D721Med (cell line): ENCODE measurements at regions not wholly inside any gene's neighbourhood (a gene's known extent, or its start where the extent isn't known, plus 50 kb on each side); places are given as distances from the start of the nearest gene placed in this dataset.

ENCODE experiments used
- DNase-seq: peaks from one replicate; pipeline ENCODE4 v3.0.0; 2011; ENCODE audit warnings: low spot score; ENCODE audit not compliant: insufficient read length
- FAIRE-seq: peaks from 2 replicates; lab custom pipeline; 2011; peaks lifted over from hg19 to GRCh38; lab: Jason Lieb, UNC
- TF ChIP-seq, protein P1 (sequence below): IDR thresholded peaks from 2 replicates; pipeline ENCODE4 v1.5.1; 2012; ENCODE audit warnings: mild to moderate bottlenecking, control low read depth; ENCODE audit not compliant: insufficient read depth; ENCODE audit errors: missing control alignments

DNA sequence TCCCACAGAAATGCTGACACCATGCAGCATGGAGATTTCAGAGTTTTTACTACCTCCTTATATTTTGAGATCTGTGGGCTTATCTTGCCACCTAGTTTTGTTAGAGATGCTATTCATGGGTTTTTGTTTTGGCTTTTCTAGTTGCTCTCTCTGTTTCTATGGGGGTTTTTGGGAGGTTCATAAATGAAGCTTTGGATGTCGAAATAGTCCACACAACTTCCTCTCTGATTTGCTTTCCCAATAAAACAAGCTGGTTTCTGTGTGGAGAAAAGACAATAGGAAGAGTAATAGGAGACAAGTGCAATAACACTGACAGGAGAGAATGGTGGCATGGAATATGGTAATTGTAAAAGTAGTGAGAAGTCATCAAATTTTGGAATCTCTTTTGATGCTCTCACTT is 106.8 kb upstream of the GPR149 start:
- DNase-seq (no peak), FAIRE-seq (no peak)
- TF ChIP-seq, protein P1, sequence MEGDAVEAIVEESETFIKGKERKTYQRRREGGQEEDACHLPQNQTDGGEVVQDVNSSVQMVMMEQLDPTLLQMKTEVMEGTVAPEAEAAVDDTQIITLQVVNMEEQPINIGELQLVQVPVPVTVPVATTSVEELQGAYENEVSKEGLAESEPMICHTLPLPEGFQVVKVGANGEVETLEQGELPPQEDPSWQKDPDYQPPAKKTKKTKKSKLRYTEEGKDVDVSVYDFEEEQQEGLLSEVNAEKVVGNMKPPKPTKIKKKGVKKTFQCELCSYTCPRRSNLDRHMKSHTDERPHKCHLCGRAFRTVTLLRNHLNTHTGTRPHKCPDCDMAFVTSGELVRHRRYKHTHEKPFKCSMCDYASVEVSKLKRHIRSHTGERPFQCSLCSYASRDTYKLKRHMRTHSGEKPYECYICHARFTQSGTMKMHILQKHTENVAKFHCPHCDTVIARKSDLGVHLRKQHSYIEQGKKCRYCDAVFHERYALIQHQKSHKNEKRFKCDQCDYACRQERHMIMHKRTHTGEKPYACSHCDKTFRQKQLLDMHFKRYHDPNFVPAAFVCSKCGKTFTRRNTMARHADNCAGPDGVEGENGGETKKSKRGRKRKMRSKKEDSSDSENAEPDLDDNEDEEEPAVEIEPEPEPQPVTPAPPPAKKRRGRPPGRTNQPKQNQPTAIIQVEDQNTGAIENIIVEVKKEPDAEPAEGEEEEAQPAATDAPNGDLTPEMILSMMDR: no peak

DNA sequence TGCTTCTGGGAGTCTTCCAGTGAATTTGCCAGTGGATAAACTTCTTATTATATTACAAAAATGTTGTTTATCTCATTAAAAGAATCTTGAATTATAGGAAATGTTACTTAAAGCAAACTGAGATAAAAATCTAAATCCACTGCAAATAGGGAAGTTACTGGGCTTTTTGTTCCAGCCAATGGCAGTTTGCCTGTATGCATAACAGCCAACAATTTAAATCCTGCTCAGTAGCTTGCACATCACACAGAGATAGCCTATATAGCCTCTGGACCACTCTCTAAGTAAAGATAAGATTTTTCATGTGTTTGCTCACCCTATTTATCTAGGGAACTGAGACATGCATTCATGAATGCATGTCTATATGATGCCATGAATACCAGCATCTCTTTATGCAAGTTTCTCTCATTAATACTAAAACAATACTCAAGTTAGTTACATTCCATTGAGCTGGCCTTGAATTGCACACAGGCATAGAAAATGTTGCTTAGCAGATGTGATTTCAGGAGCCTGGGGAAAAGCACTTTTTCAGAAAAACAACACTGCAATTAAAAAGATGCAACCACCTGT is 92.1 kb upstream of the GPR149 start:
- FAIRE-seq (no peak), DNase-seq (no peak)
- TF ChIP-seq, protein P1: no peak

DNA sequence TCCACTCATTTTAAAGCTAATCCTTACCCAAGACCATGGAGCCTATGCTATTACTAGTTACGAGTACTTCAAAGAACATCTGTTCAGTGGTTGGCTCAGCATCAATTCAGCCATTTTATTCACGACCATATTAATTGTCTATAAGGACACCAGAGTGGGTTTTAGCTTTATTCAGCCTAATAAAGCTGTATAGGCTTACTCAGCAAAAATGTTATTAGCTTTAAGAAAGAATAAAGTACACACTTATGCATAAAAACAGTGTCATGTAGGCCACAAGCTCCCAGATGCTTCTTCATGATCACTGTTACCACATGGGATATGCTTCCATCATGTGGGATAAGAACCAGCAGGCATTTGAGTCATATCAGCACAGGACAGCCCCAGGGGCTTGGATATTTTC is 87.4 kb upstream of the GPR149 start:
- FAIRE-seq: no peak

GRCh38 chr3:154515921-154516320 is 85.9 kb upstream of the GPR149 start:
- DNase-seq: no peak
- no peak for FAIRE-seq
- TF ChIP-seq, protein P1: no peak

More for the DNA sequence above, 87.4 kb upstream of the GPR149 start:
- no peak for DNase-seq
- TF ChIP-seq, protein P1: no peak

- TF ChIP-seq, protein P1: no peak
- FAIRE-seq (no peak), DNase-seq (no peak)
These were observed 80.8 kb upstream of the GPR149 start for GRCh38 chr3:154510780-154511179.

DNA sequence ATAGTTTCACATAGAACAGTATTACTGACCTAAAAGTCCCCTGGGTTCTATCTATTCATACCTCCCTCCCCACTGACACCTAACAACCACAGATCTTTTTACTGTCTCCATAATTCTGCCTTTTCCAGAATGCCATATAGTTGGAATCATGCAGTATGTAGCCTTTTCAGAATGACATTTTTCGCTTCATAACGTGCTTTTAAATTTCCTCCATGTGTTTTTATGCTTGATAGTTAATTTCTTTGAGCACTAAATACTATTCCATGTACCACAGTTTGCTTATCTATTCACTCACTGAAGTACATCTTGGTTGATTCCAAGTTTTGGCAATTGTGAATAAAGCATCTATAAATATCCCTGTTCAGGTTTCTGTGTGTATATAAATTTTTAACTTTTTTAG is 77.7 kb upstream of the GPR149 start:
- TF ChIP-seq, protein P1: no peak
- FAIRE-seq (no peak), DNase-seq (no peak)

DNA sequence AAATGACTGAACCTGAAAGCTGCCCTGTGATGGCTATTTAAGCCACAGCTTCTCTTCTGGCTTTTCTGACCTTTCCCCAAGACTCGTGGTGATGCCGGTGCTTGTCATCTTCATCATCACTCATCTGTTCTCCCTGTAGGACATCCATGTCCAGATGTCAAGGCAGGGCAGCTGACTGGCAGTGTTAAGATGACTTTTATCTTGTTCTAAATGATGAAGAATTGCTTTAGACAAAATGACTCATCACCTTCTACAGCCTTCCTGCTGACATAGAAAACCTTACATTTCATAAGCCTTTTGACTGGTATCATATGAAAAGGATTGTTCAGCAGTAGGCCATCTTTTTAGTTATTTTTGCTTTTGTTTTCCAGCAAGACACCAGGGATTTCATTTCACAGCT is 67.0 kb upstream of the GPR149 start:
- DNase-seq: no peak
- TF ChIP-seq, protein P1: no peak
- no peak for FAIRE-seq
